ENCODE measurements at regions not wholly inside any gene's neighbourhood (a gene's known extent, or its start where the extent isn't known, plus 50 kb on each side); places are given as distances from the start of the nearest gene placed in this dataset.

DNA sequence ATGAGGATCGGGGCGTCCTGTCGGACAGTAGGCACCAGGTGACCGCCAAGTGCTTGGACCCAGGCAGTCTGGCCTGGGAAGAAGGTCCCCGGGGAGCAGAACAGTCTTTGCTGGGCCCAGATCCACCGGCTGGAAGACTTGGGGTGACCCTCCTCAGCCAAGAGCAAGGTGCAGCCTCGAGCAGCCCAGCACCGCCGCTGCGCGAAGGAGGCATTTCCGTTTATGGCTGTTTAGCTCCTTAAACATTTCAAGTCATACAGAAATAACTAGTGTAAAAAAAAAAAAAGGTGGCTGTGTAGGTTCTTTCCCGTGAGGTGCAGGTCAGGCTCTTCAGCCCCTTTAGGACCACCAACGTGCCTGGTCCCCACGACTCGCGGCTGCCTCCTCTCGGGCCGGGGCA, 370.2 kb downstream of the CMPK2 start:
- TF ChIP-seq, protein P1, sequence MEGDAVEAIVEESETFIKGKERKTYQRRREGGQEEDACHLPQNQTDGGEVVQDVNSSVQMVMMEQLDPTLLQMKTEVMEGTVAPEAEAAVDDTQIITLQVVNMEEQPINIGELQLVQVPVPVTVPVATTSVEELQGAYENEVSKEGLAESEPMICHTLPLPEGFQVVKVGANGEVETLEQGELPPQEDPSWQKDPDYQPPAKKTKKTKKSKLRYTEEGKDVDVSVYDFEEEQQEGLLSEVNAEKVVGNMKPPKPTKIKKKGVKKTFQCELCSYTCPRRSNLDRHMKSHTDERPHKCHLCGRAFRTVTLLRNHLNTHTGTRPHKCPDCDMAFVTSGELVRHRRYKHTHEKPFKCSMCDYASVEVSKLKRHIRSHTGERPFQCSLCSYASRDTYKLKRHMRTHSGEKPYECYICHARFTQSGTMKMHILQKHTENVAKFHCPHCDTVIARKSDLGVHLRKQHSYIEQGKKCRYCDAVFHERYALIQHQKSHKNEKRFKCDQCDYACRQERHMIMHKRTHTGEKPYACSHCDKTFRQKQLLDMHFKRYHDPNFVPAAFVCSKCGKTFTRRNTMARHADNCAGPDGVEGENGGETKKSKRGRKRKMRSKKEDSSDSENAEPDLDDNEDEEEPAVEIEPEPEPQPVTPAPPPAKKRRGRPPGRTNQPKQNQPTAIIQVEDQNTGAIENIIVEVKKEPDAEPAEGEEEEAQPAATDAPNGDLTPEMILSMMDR (IDR thresholded peaks at IDR 0.05), result no peak
- no peak for TF ChIP-seq ZFX (IDR thresholded peaks at IDR 0.05; ENCODE audit: borderline replicate concordance)
- no peak overlapping the region for H3K27ac ChIP-seq

DNA sequence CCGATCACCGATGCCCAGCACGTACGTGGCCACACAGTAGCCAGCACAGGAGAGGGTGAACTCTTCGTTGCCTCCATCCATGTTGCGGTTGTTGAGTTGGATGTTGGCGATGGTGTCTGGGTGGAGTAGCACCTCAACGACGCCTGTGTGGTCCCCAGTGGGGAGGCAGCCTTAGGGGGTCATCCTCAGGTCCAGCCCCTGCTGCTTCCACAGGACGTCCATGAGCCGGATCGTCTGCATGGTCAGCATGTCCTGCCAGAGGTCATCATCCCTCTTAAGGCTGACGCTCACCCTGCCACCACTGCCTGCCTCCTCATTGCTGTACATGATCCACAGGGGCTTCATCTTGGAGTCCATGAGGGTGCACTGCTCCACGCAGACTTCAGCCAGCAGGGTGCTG, 369.3 kb downstream of the CMPK2 start:
- TF ChIP-seq ZFX (IDR thresholded peaks at IDR 0.05; ENCODE audit: borderline replicate concordance), result no peak

DNA sequence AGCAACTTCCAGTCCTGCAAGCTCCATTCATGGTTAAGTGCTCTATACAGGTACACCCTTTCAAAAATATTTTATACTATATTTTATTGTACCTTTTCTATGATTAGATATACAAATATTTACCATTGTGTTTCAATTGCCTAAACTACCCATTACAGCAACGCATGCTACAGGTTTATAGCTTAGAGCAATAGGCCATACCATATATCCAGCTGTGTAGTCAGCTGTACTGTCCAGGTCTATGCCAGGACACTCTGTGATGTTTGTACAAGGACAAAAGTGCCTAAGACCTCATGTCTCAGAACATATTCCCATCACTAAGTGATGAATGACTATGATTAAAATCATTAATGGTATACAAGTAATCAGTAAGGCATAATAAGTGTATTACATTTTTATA, 368.7 kb downstream of the CMPK2 start:
- no peak overlapping the region for H3K27ac ChIP-seq
- TF ChIP-seq ZFX (IDR thresholded peaks at IDR 0.05; ENCODE audit: borderline replicate concordance), result no peak
- TF ChIP-seq, protein P1 (IDR thresholded peaks at IDR 0.05), result no peak

More for the DNA sequence above, 369.3 kb downstream of the CMPK2 start:
- no peak overlapping the region for H3K27ac ChIP-seq

DNA sequence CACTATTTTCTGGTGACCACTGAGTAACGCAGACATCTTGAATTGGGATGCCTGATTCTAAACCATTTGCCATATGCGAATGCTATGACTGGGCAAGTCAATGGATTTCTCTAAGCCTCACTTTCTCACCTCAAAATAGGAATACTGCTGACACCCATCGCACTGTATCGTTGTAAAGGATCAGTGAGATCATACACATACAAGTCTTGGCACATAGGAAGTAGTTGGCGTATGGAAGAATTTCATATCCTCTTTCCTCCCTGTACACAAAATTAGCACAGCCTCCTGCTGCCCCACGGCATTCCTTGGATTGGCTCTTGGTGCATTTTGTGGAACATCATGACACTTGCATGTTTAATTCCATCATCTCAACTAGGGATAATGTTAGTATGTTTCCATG, 366.9 kb downstream of the CMPK2 start:
- H3K27ac ChIP-seq, result no peak overlapping the region
- no peak for TF ChIP-seq ZFX (IDR thresholded peaks at IDR 0.05; ENCODE audit: borderline replicate concordance)
- TF ChIP-seq, protein P1 (IDR thresholded peaks at IDR 0.05), result no peak

DNA sequence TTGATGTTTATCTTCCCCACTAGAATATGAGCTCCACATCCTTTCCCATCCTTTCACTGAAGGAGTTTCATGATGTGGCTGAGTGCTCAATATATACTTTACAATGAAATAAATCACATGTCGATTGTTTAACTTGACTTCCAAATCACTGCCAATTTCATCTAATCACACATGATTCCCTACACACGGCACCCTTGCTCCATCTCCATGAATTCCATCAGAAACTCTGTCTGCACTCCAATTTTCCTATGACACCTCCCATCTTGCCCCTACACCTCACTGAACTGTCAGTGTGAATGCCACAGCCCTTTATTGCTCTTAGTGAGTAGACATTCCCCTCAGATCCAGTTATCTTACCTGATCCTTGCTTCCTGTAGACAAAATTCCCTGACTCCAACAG, 366.0 kb downstream of the CMPK2 start:
- H3K27ac ChIP-seq, result no peak overlapping the region
- no peak for TF ChIP-seq ZFX (IDR thresholded peaks at IDR 0.05; ENCODE audit: borderline replicate concordance)
- TF ChIP-seq, protein P1 (IDR thresholded peaks at IDR 0.05), result no peak

DNA sequence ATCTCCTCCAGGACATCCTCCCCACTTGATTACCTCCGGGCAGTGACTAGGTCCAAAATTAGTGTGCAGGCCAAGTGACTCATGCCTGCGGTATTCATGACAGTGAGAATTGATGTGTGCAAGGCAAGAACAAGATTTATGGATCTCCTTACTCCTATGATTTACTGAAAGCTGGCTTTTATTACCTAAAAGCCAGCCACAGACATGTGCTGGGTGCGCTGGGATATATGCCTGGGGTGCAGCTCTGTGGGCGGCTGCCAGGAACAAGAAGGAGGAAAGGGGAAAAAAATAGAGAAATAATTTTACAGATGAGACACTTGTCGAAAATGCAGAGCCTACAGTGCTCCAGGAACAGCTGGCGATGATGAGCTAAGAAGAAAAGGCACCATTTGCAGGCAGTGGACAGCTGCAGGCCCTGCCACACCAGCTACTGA, 359.3 kb downstream of the CMPK2 start:
- no peak overlapping the region for H3K27ac ChIP-seq
- TF ChIP-seq ZFX (IDR thresholded peaks at IDR 0.05; ENCODE audit: borderline replicate concordance), result no peak
- TF ChIP-seq, protein P1 (IDR thresholded peaks at IDR 0.05), result no peak

DNA sequence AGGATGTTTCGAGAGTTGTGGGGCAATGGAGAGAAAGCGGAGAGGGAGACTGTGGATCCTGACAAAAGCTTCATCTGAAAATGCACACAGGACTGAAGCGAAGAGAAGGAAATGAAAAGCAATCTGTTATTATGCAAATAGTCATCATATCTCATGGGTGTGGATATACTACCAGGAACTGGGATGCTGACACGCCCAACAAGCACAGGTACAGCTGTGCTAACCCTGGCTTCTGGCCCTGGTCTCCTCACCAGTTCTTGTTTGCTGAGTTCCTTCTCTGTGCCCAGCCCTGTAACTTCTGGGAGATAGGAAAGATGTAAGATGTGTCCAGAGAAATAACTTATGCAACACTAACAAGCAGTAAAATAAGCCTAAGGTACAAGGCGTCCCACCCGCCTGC, 358.8 kb downstream of the CMPK2 start:
- TF ChIP-seq ZFX (IDR thresholded peaks at IDR 0.05; ENCODE audit: borderline replicate concordance), result no peak
- TF ChIP-seq, protein P1 (IDR thresholded peaks at IDR 0.05), result no peak
- H3K27ac ChIP-seq, result no peak overlapping the region

DNA sequence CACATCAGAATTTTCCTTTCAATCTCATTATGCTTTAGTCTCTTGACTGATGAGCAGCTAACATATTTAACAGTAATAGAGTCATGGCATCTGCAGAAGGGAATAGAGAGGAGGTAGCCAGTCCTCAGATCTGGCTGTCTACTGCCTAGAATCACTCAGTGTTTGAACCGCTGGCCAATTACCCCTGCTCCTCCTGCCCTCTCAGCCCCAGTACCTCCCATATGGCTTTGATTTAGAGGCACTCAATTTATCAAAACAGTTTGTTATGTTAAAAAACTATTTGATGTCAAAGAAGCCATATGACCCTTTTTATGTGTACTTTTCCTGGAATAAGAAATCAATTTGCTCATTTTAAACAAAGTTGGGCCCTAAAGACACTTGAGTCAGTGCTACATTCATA, 355.2 kb downstream of the CMPK2 start:
- no peak overlapping the region for H3K27ac ChIP-seq
- no peak for TF ChIP-seq ZFX (IDR thresholded peaks at IDR 0.05; ENCODE audit: borderline replicate concordance)
- TF ChIP-seq, protein P1 (IDR thresholded peaks at IDR 0.05), result no peak

Data from 22Rv1 (cell line).